H9 (cell line): ENCODE measurements at regions not wholly inside any gene's neighbourhood (a gene's known extent, or its start where the extent isn't known, plus 50 kb on each side); places are given as distances from the start of the nearest gene placed in this dataset.

Experiments used
- DNase-seq: peaks from one replicate; pipeline ENCODE4 v3.0.0-alpha.2; 2017
- H2AFZ ChIP-seq: one replicate; pipeline ENCODE4 v1.6.1; 2013; ENCODE audit warnings: mild to moderate bottlenecking, low read length, control low read depth, moderate library complexity
- H2AK5ac ChIP-seq: 2 replicates; pipeline ENCODE4 v1.6.1; 2013; ENCODE audit warnings: low read length, control low read depth, mixed read lengths; ENCODE audit not compliant: insufficient read length
- H2BK120ac ChIP-seq: one replicate; pipeline ENCODE4 v1.6.1; 2013; ENCODE audit warnings: low read depth, mild to moderate bottlenecking, low read length, control low read depth, inconsistent platforms; ENCODE audit not compliant: poor library complexity, severe bottlenecking
- H2BK12ac ChIP-seq: 2 replicates; pipeline ENCODE4 v1.6.1; 2013; ENCODE audit warnings: low read length, control low read depth, mixed read lengths, low read depth; ENCODE audit not compliant: insufficient read length
- H2BK15ac ChIP-seq: 2 replicates; pipeline ENCODE4 v1.6.1; 2013; ENCODE audit warnings: low read depth, low read length, control low read depth
- H2BK20ac ChIP-seq: one replicate; pipeline ENCODE4 v1.6.1; 2013; ENCODE audit warnings: low read depth, mild to moderate bottlenecking, low read length, control low read depth, inconsistent platforms; ENCODE audit not compliant: poor library complexity, severe bottlenecking
- H2BK5ac ChIP-seq: 2 replicates; pipeline ENCODE4 v1.6.1; 2013; ENCODE audit warnings: low read length, control low read depth, mixed read lengths; ENCODE audit not compliant: insufficient read length
- H3K14ac ChIP-seq: 2 replicates; pipeline ENCODE4 v1.6.1; 2013; ENCODE audit warnings: low read length, control low read depth; ENCODE audit not compliant: insufficient read depth
- H3K18ac ChIP-seq: 2 replicates; pipeline ENCODE4 v1.6.1; 2013; ENCODE audit warnings: low read depth, mild to moderate bottlenecking, mixed read lengths, low read length, control low read depth; ENCODE audit not compliant: insufficient read length
- H3K23ac ChIP-seq: 2 replicates; pipeline ENCODE4 v1.6.1; 2013; ENCODE audit warnings: low read length, control low read depth, mixed read lengths, low read depth; ENCODE audit not compliant: insufficient read length
- H3K23me2 ChIP-seq: 2 replicates; pipeline ENCODE4 v1.6.1; 2013; ENCODE audit warnings: low read depth, mild to moderate bottlenecking, mixed read lengths, low read length, control low read depth; ENCODE audit not compliant: insufficient read length, poor library complexity, severe bottlenecking
- H3K27ac ChIP-seq: 2 replicates; pipeline ENCODE4 v1.5.1; 2013; ENCODE audit warnings: low read length, control low read depth, mixed read lengths, low read depth; ENCODE audit not compliant: insufficient read length
- H3K27me3 ChIP-seq: 2 replicates; pipeline ENCODE4 v1.6.1; 2013; ENCODE audit warnings: low read length, control low read depth, inconsistent platforms; ENCODE audit not compliant: insufficient read depth
- H3K4ac ChIP-seq: 2 replicates; pipeline ENCODE4 v1.6.1; 2013; ENCODE audit warnings: low read depth, mild to moderate bottlenecking, control low read depth, inconsistent platforms, low read length, moderate library complexity
- H3K4me1 ChIP-seq: 2 replicates; pipeline ENCODE4 v1.6.1; 2013; ENCODE audit warnings: low read length, control low read depth, inconsistent platforms; ENCODE audit not compliant: insufficient read depth
- H3K4me2 ChIP-seq: 2 replicates; pipeline ENCODE4 v1.6.1; 2013; ENCODE audit warnings: low read length, control low read depth, mixed read lengths; ENCODE audit not compliant: insufficient read length, insufficient read depth
- H3K56ac ChIP-seq: 2 replicates; pipeline ENCODE4 v1.6.1; 2013; ENCODE audit warnings: low read depth, mild to moderate bottlenecking, mixed read lengths, low read length, control low read depth; ENCODE audit not compliant: insufficient read length
- H3K79me1 ChIP-seq: 2 replicates; pipeline ENCODE4 v1.6.1; 2013; ENCODE audit warnings: low read depth, mild to moderate bottlenecking, moderate library complexity, low read length, control low read depth, inconsistent platforms; ENCODE audit not compliant: insufficient read depth, poor library complexity, severe bottlenecking
- H3K79me2 ChIP-seq: 2 replicates; pipeline ENCODE4 v1.6.1; 2013; ENCODE audit warnings: low read length, control low read depth, inconsistent platforms; ENCODE audit not compliant: insufficient read depth
- H3K9ac ChIP-seq: 2 replicates; pipeline ENCODE4 v1.6.1; 2013; ENCODE audit warnings: low read length, control low read depth, mixed read lengths; ENCODE audit not compliant: insufficient read length; ENCODE audit errors: extremely low read depth
- H3K9me3 ChIP-seq: one replicate; pipeline ENCODE4 v1.6.1; 2013; ENCODE audit warnings: low read depth, low read length, inconsistent platforms; ENCODE audit not compliant: control insufficient read depth
- H3T11ph ChIP-seq: one replicate; pipeline ENCODE4 v1.6.1; 2013; ENCODE audit warnings: mild to moderate bottlenecking, low read length, control low read depth, inconsistent platforms
- H4K20me1 ChIP-seq: one replicate; pipeline ENCODE4 v1.6.1; 2013; ENCODE audit not compliant: control insufficient read depth, insufficient read length, insufficient read depth
- H4K5ac ChIP-seq: 2 replicates; pipeline ENCODE4 v1.6.1; 2013; ENCODE audit warnings: low read depth, mild to moderate bottlenecking, mixed read lengths, low read length, control low read depth; ENCODE audit not compliant: insufficient read length
- H4K8ac ChIP-seq: replicated peaks from 2 replicates; pipeline ENCODE4 v1.6.1; 2013; ENCODE audit warnings: low read length, control low read depth, mixed read lengths, low read depth; ENCODE audit not compliant: insufficient read length
- H4K91ac ChIP-seq: 2 replicates; pipeline ENCODE4 v1.6.1; 2013; ENCODE audit warnings: low read depth, mild to moderate bottlenecking, moderate library complexity, mixed read lengths, low read length, control low read depth; ENCODE audit not compliant: insufficient read length
- H3K27ac Mint-ChIP-seq, 3 experiments: 2 replicates in 2 of 3; 3 replicates in 1 of 3; pipeline ENCODE4 v1.8.0; 2020 to 2021; ENCODE audit warnings: mixed read lengths in 3 of 3, mild to moderate bottlenecking in 1 of 3, moderate library complexity in 1 of 3
- H3K27me3 Mint-ChIP-seq: 2 replicates; pipeline ENCODE4 v1.8.0; 2021; ENCODE audit warnings: low read depth, mild to moderate bottlenecking, moderate library complexity, mixed read lengths
- H3K36me3 Mint-ChIP-seq, 3 experiments: 2 replicates in 2 of 3; 3 replicates in 1 of 3; pipeline ENCODE4 v1.8.0; 2020 to 2021; ENCODE audit warnings: low read depth in 3 of 3, mixed read lengths in 3 of 3; ENCODE audit not compliant: insufficient read depth in 1 of 3
- H3K4me1 Mint-ChIP-seq, 2 experiments: 2 replicates each; pipeline ENCODE4 v1.8.0; 2020; ENCODE audit warnings: mixed read lengths in 2 of 2
- H3K4me3 Mint-ChIP-seq, 2 experiments: 2 replicates in 1 of 2; 3 replicates in 1 of 2; pipeline ENCODE4 v1.8.0; 2020 to 2021; ENCODE audit warnings: mild to moderate bottlenecking in 2 of 2, mixed read lengths in 2 of 2, moderate library complexity in 1 of 2
- H3K9me3 Mint-ChIP-seq, 2 experiments: 2 replicates in 1 of 2; 3 replicates in 1 of 2; pipeline ENCODE4 v1.8.0; 2020; ENCODE audit warnings: mild to moderate bottlenecking in 2 of 2, mixed read lengths in 2 of 2, moderate library complexity in 1 of 2
- WGBS: extraction: QIAGEN DNeasy Blood & Tissue Kit; methylation state at CpG from one replicate; pipeline ENCODE4 v1.1.7; 2013; ENCODE audit warnings: missing lambda C conversion rate, low lambda C conversion rate, mixed read lengths; ENCODE audit not compliant: insufficient read length; ENCODE audit errors: extremely low coverage; 5-methylcytosine and 5-hydroxymethylcytosine counted together
- TF ChIP-seq, protein P1 (sequence below): fragments of 200-600 bp; sonication (generic); conservative IDR thresholded peaks from 3 replicates; pipeline ENCODE4 v1.8.0; 2021; ENCODE audit warnings: antibody characterized with exemption, mild to moderate bottlenecking

DNA sequence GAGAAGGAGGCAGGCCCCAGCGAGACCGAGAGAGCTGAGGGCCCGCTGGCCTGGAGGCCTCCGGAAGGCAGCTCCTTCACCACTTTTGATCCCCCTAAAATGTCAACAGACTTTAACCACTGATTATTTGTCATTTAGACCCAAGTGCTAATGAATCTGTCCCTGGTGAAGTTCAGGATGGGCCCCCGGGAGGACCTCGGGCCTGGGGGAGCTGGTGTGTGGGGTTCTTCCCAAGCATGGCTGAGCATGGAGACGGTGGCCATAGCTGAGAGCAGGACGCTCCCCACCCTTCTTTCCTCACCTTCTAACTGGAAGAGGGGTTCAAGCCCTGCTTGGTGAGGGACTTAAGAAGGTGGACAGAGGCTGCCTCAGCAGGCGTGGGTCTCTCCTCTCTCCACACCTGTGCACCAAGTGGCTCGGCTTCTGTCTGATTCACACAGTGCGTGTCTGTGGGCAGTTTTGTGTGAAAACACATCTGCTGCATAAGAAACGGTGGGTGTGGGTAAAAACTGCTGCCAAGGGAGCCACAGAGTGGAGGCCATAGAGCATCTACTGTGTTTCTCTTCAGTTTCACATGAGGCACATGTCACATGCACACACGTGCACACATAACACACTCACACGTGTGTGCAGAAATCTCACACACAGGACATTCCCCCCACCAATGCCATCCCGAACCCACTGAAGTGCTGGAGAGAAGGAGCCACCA lies 53.5 kb upstream of the VIPR2 start:
- Histone ChIP-seq H4K20me1 (no peaks in the 10 kb centered on the region), H2AFZ (no peak overlapping the region), H2BK12ac (no peak overlapping the region), H4K91ac (no peak overlapping the region), H2BK20ac (no peak overlapping the region), H3K23me2 (no peaks in the 10 kb centered on the region), H3T11ph (no peak overlapping the region), H3K14ac (no peak overlapping the region), H3K23ac (no peak overlapping the region), H3K4ac (no peak overlapping the region), H3K27ac (no peak overlapping the region), H3K56ac (no peak overlapping the region), H2BK120ac (no peak overlapping the region), H2AK5ac (no peak overlapping the region), H3K9me3 (no peaks in the 10 kb centered on the region), H3K9ac (no peak overlapping the region), H2BK5ac (no peak overlapping the region), H3K4me1 (peaks cover 3% of the 10 kb centered on the region; the same call in 1 of the 2 replicates), H3K27me3 (no peaks in the 10 kb centered on the region), H3K79me1 (no peaks in the 10 kb centered on the region), H3K4me2 (no peak overlapping the region), H3K79me2 (no peaks in the 10 kb centered on the region), H2BK15ac (no peak overlapping the region), H3K18ac (no peak overlapping the region), H4K5ac (no peak overlapping the region), H4K8ac (no peak overlapping the region)
- H3K27me3 Mint-ChIP-seq = peaks cover 1% of the 10 kb centered on the region
- no CpG with 5 or more reads among the region's 15 CpGs for WGBS
- no peaks in the 10 kb centered on the region for H3K4me1 Mint-ChIP-seq
- DNase-seq = no peak
- H3K27ac Mint-ChIP-seq = no peak overlapping the region
- peaks cover 0 to 81% of the 10 kb centered on the region in 2 experiments; a peak in 3 of 5 replicates for H3K9me3 Mint-ChIP-seq
- TF ChIP-seq, protein P1, sequence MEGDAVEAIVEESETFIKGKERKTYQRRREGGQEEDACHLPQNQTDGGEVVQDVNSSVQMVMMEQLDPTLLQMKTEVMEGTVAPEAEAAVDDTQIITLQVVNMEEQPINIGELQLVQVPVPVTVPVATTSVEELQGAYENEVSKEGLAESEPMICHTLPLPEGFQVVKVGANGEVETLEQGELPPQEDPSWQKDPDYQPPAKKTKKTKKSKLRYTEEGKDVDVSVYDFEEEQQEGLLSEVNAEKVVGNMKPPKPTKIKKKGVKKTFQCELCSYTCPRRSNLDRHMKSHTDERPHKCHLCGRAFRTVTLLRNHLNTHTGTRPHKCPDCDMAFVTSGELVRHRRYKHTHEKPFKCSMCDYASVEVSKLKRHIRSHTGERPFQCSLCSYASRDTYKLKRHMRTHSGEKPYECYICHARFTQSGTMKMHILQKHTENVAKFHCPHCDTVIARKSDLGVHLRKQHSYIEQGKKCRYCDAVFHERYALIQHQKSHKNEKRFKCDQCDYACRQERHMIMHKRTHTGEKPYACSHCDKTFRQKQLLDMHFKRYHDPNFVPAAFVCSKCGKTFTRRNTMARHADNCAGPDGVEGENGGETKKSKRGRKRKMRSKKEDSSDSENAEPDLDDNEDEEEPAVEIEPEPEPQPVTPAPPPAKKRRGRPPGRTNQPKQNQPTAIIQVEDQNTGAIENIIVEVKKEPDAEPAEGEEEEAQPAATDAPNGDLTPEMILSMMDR = no peak
- no peak overlapping the region for H3K4me3 Mint-ChIP-seq
- H3K36me3 Mint-ChIP-seq = peaks cover 0 to 8% (median 0%) of the 10 kb centered on the region in 3 experiments; a peak in 3 of 7 replicates
